ENCODE measurements at regions not wholly inside any gene's neighbourhood (a gene's known extent, or its start where the extent isn't known, plus 50 kb on each side); places are given as distances from the start of the nearest gene placed in this dataset.

GRCh38 chr11:116507016-116507415 is 265.8 kb downstream of the BUD13 start:
- DNase-seq (ENCODE audit: low read depth, low spot score) = no peak
- Histone ChIP-seq H3K9me3 (ENCODE audit: control insufficient read depth, insufficient read depth, low read length) (no peaks in the 10 kb centered on the region), H3K27me3 (ENCODE audit: control insufficient read depth, insufficient read depth, low read length) (peaks cover 9% of the 10 kb centered on the region), H3K27ac (ENCODE audit: low read depth, low read length) (no peak overlapping the region), H3K4me3 (ENCODE audit: low read depth, low read length) (no peak overlapping the region)
- TF ChIP-seq CTCF (IDR thresholded peaks at IDR 0.05; ENCODE audit: low read depth, low read length) = no peak
- CTCF ChIA-PET = no interaction called here
- POLR2A ChIA-PET = no interaction called here

- no peak for DNase-seq (ENCODE audit: low read depth, low spot score)
- CTCF ChIA-PET = no interaction called here
- H3K27me3 ChIP-seq (ENCODE audit: control insufficient read depth, insufficient read depth, low read length) = peaks cover 9% of the 10 kb centered on the region
- no peak overlapping the region for H3K4me3 ChIP-seq (ENCODE audit: low read depth, low read length)
- no peak overlapping the region for H3K27ac ChIP-seq (ENCODE audit: low read depth, low read length)
- TF ChIP-seq CTCF (IDR thresholded peaks at IDR 0.05; ENCODE audit: low read depth, low read length) = no peak
- no peaks in the 10 kb centered on the region for H3K9me3 ChIP-seq (ENCODE audit: control insufficient read depth, insufficient read depth, low read length)
- POLR2A ChIA-PET = no interaction called here
These were observed 266.4 kb downstream of the BUD13 start for GRCh38 chr11:116506263-116506825.

- H3K27me3 ChIP-seq (ENCODE audit: control insufficient read depth, insufficient read depth, low read length) = peaks cover 17% of the 10 kb centered on the region
- no peak for DNase-seq (ENCODE audit: low read depth, low spot score)
- ChIA-PET POLR2A (no interaction called here), CTCF (no interaction called here)
- no peak for TF ChIP-seq CTCF (IDR thresholded peaks at IDR 0.05; ENCODE audit: low read depth, low read length)
- no peak overlapping the region for H3K27ac ChIP-seq (ENCODE audit: low read depth, low read length)
- no peaks in the 10 kb centered on the region for H3K9me3 ChIP-seq (ENCODE audit: control insufficient read depth, insufficient read depth, low read length)
- no peak overlapping the region for H3K4me3 ChIP-seq (ENCODE audit: low read depth, low read length)
These were observed 267.2 kb downstream of the BUD13 start for GRCh38 chr11:116505298-116506262.

GRCh38 chr11:116504541-116505297 is 268.1 kb downstream of the BUD13 start:
- Histone ChIP-seq H3K9me3 (ENCODE audit: control insufficient read depth, insufficient read depth, low read length) (no peaks in the 10 kb centered on the region), H3K27ac (ENCODE audit: low read depth, low read length) (no peak overlapping the region), H3K4me3 (ENCODE audit: low read depth, low read length) (no peak overlapping the region), H3K27me3 (ENCODE audit: control insufficient read depth, insufficient read depth, low read length) (peaks cover 26% of the 10 kb centered on the region)
- POLR2A ChIA-PET = no interaction called here
- no peak for TF ChIP-seq CTCF (IDR thresholded peaks at IDR 0.05; ENCODE audit: low read depth, low read length)
- CTCF ChIA-PET = no interaction called here
- no peak for DNase-seq (ENCODE audit: low read depth, low spot score)
